HL-60 (cell line): ENCODE measurements at regions not wholly inside any gene's neighbourhood (a gene's known extent, or its start where the extent isn't known, plus 50 kb on each side); places are given as distances from the start of the nearest gene placed in this dataset.

Source experiments
- REST ChIP-seq: IDR thresholded peaks from 2 replicates; pipeline ENCODE4 v1.6.1; 2012; ENCODE audit warnings: low read depth; ENCODE audit not compliant: insufficient replicate concordance
- TF ChIP-seq, protein P1 (sequence below): IDR thresholded peaks from one replicate; pipeline ENCODE4 v1.5.1; 2011; ENCODE audit warnings: low read length, control low read depth, inconsistent platforms; ENCODE audit not compliant: insufficient read depth

DNA sequence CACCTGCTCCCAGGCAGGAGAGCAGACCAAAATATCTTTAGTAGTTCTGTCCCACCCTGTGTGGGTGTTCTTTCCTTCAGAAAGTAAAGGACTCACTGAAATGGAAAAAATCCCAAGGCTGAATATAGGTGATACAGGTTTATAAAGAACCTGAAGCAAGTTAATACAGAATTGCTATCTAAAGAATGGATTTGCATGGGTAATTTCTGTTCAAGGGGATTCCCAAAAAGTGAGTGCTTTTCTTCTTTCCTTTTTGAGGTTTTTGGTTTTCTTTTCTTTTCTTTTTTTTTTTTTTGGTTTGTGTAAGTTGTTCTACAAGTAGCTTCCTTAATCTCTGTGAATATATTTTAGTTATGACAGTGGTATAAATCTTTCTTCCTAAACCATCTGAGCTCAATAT, 560.7 kb upstream of the BOD1L1 start:
- TF ChIP-seq, protein P1, sequence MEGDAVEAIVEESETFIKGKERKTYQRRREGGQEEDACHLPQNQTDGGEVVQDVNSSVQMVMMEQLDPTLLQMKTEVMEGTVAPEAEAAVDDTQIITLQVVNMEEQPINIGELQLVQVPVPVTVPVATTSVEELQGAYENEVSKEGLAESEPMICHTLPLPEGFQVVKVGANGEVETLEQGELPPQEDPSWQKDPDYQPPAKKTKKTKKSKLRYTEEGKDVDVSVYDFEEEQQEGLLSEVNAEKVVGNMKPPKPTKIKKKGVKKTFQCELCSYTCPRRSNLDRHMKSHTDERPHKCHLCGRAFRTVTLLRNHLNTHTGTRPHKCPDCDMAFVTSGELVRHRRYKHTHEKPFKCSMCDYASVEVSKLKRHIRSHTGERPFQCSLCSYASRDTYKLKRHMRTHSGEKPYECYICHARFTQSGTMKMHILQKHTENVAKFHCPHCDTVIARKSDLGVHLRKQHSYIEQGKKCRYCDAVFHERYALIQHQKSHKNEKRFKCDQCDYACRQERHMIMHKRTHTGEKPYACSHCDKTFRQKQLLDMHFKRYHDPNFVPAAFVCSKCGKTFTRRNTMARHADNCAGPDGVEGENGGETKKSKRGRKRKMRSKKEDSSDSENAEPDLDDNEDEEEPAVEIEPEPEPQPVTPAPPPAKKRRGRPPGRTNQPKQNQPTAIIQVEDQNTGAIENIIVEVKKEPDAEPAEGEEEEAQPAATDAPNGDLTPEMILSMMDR: no peak
- no peak for TF ChIP-seq REST
